Ovary (tissue), 3 donors: ENCODE measurements at regions not wholly inside any gene's neighbourhood (a gene's known extent, or its start where the extent isn't known, plus 50 kb on each side); places are given as distances from the start of the nearest gene placed in this dataset.

Source experiments
- EP300 ChIP-seq: sonication (generic); formaldehyde crosslinking; IDR thresholded peaks from one replicate; pipeline ENCODE4 v1.6.1; 2017; ENCODE audit warnings: antibody characterized with exemption
- POLR2A ChIP-seq: fragments of 450-650 bp; IDR thresholded peaks from one replicate; pipeline ENCODE4 v1.6.1; 2017; ENCODE audit warnings: antibody characterized with exemption, mild to moderate bottlenecking, moderate library complexity
- TF ChIP-seq, protein P1 (sequence below), 3 donors: fragments of 450-650 bp in 2 of 3; fragments of 200-600 bp in 1 of 3; IDR thresholded peaks; one replicate each; pipeline versions ENCODE4 v1.5.1 to v1.8.0; 2016 to 2022; ENCODE audit warnings: antibody characterized with exemption in 3 of 3, mild to moderate bottlenecking in 1 of 3
- donor health status: DM: no; HTN: no; CAD: no.

- TF ChIP-seq, protein P1, sequence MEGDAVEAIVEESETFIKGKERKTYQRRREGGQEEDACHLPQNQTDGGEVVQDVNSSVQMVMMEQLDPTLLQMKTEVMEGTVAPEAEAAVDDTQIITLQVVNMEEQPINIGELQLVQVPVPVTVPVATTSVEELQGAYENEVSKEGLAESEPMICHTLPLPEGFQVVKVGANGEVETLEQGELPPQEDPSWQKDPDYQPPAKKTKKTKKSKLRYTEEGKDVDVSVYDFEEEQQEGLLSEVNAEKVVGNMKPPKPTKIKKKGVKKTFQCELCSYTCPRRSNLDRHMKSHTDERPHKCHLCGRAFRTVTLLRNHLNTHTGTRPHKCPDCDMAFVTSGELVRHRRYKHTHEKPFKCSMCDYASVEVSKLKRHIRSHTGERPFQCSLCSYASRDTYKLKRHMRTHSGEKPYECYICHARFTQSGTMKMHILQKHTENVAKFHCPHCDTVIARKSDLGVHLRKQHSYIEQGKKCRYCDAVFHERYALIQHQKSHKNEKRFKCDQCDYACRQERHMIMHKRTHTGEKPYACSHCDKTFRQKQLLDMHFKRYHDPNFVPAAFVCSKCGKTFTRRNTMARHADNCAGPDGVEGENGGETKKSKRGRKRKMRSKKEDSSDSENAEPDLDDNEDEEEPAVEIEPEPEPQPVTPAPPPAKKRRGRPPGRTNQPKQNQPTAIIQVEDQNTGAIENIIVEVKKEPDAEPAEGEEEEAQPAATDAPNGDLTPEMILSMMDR (IDR thresholded peaks at IDR 0.05): no peak
- TF ChIP-seq EP300 (no peak), POLR2A (no peak)
Observed at GRCh38 chr9:129361196-129361595, 183.1 kb upstream of the IER5L start.
